ENCODE measurements at regions not wholly inside any gene's neighbourhood (a gene's known extent, or its start where the extent isn't known, plus 50 kb on each side); places are given as distances from the start of the nearest gene placed in this dataset.

DNA sequence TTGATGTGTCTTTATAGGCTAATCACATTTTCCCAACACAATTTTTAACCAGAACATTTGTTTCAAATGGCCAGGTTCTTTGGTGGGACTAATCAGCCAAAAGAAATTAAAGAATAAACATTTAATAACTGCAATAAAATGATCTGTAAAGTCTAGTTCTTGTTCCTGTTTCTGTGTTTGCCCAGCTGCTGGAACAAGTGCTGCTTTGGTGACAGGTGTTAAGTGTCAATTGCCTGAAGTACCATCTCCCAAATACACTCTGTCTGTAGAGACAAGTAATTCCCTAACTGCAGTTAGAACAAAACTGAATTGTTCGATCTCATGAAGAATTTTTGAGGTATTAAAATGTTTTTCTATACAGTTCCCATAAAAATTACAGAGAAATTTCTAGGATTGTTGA lies 402.3 kb upstream of the CHD1 start:
- H3K9me3 ChIP-seq: no peaks in the 10 kb centered on the region
- no peaks in the 10 kb centered on the region for H3K27me3 ChIP-seq
- no peak for DNase-seq
- no peak overlapping the region for H3K27ac ChIP-seq
- H3K4me1 ChIP-seq: no peaks in the 10 kb centered on the region
- ATAC-seq: no peak
- TF ChIP-seq, protein P1, sequence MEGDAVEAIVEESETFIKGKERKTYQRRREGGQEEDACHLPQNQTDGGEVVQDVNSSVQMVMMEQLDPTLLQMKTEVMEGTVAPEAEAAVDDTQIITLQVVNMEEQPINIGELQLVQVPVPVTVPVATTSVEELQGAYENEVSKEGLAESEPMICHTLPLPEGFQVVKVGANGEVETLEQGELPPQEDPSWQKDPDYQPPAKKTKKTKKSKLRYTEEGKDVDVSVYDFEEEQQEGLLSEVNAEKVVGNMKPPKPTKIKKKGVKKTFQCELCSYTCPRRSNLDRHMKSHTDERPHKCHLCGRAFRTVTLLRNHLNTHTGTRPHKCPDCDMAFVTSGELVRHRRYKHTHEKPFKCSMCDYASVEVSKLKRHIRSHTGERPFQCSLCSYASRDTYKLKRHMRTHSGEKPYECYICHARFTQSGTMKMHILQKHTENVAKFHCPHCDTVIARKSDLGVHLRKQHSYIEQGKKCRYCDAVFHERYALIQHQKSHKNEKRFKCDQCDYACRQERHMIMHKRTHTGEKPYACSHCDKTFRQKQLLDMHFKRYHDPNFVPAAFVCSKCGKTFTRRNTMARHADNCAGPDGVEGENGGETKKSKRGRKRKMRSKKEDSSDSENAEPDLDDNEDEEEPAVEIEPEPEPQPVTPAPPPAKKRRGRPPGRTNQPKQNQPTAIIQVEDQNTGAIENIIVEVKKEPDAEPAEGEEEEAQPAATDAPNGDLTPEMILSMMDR (IDR thresholded peaks at IDR 0.05): no peak
- no peaks in the 10 kb centered on the region for H3K36me3 ChIP-seq
- intact Hi-C loops (cut with DNase I): no loop called here
- H3K4me3 ChIP-seq: no peak overlapping the region

DNA sequence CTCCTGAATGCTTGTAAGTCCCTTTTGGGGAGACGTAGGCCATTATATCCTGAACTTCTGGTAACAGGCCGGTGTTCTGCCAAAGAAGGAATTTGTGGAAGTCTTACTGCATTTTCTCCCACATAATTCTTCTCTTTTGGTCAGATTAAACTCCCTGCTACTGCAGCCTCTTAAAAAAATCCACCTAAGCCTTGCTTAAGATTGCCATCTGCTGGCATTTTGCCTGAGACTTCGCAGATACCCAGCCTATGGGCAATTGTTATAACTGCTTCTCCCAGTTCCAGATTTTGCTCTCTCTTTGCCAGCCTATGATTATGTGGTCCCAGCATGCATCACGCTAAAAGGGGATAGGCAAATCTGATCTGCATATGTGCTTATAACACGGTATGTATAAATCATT lies 391.6 kb upstream of the CHD1 start:
- TF ChIP-seq, protein P1 (IDR thresholded peaks at IDR 0.05): no peak
- no peak overlapping the region for H3K4me3 ChIP-seq
- H3K4me1 ChIP-seq: no peaks in the 10 kb centered on the region
- H3K36me3 ChIP-seq: no peaks in the 10 kb centered on the region
- no peaks in the 10 kb centered on the region for H3K9me3 ChIP-seq
- intact Hi-C loops (cut with DNase I): no loop called here
- H3K27ac ChIP-seq: no peak overlapping the region
- DNase-seq (no peak), ATAC-seq (peak; percentile 30)
- H3K27me3 ChIP-seq: no peaks in the 10 kb centered on the region

DNA sequence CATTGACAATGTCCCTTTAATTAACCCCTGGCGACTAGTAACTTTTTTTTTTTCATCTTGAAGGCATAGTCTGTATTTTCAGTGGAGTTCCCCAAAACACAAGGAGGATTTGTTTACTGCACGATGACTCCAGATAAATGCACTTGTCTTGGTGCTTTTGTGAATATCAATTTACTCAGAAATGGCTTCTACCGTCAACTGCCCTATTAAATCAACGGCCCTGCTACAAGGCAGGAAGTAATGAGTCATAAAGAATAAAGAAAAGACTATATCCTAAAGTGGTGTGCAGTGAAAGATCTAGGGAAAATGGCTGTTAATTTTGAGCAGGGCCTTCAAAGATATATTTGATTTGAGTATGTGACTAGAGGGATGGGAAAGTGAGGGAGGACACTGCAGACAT lies 388.3 kb upstream of the CHD1 start:
- no peak overlapping the region for H3K4me3 ChIP-seq
- H3K4me1 ChIP-seq: no peaks in the 10 kb centered on the region
- DNase-seq (no peak), ATAC-seq (no peak)
- intact Hi-C loops (cut with DNase I): no loop called here
- no peaks in the 10 kb centered on the region for H3K9me3 ChIP-seq
- no peaks in the 10 kb centered on the region for H3K36me3 ChIP-seq
- H3K27me3 ChIP-seq: no peaks in the 10 kb centered on the region
- H3K27ac ChIP-seq: no peak overlapping the region
- TF ChIP-seq, protein P1 (IDR thresholded peaks at IDR 0.05): no peak

DNA sequence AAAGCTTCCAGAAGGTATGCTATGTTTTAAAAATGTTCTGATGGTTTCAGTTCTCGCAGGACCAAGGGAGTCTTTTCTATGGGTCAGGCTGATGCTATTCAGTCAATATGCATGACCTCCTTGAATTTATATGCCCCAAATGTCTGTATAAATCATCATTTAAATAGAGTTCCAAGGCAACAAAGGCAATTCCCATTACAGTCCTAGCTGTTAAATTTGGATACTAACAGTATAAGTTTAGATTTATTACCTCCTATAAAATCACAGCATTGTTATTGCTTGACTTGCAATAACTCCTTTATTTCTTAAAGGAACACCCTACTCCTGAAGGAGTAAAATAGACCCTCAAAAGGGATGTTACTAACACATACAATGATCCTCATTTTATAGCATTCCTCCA lies 387.7 kb upstream of the CHD1 start:
- ATAC-seq (no peak), DNase-seq (no peak)
- no peaks in the 10 kb centered on the region for H3K9me3 ChIP-seq
- H3K36me3 ChIP-seq: no peaks in the 10 kb centered on the region
- no peaks in the 10 kb centered on the region for H3K4me1 ChIP-seq
- TF ChIP-seq, protein P1 (IDR thresholded peaks at IDR 0.05): no peak
- no peaks in the 10 kb centered on the region for H3K27me3 ChIP-seq
- H3K4me3 ChIP-seq: no peak overlapping the region
- intact Hi-C loops (cut with DNase I): no loop called here
- H3K27ac ChIP-seq: no peak overlapping the region

DNA sequence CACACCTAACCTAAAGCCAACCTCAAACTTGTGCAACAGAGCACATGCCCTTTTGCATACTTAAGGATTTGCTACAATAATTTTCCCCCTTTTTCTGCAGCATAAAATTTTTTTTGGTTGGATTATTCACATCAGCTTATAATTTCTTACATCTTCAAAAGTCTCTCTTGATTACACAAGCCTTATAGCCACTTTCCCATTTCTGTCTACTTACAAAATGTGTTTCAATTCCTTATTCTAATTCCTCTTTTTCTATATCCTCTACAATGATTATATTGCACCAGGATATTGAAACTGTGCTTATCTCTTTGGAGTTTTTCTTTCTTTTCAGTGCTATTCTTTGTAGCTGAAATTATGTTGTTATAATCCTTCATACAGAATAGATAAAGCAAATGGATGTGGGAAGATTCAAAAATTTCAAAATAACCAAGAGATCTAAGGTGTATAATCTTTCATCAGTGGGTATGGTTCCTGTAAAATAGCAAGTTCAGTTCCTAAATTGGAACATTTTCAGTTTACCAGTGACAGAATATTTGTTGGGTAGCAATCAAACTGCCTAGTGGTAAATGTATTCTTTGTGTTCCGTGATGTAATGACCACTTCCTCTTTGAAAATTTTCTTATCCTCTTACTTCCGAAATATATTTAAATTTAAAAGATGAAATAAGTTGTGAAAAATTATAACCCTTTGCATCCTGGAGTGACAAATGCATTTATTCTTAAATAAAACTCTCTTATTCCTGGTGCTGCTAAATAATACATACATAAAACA lies 386.8 kb upstream of the CHD1 start:
- Histone ChIP-seq H3K36me3 (no peaks in the 10 kb centered on the region), H3K4me3 (no peak overlapping the region), H3K27ac (no peak overlapping the region), H3K4me1 (no peaks in the 10 kb centered on the region), H3K9me3 (no peaks in the 10 kb centered on the region), H3K27me3 (no peaks in the 10 kb centered on the region)
- DNase-seq (no peak), ATAC-seq (peak; percentile 36)
- TF ChIP-seq, protein P1 (IDR thresholded peaks at IDR 0.05): no peak
- intact Hi-C loops (cut with DNase I): no loop called here

- TF ChIP-seq, protein P1 (IDR thresholded peaks at IDR 0.05): no peak
- Histone ChIP-seq H3K4me1 (no peaks in the 10 kb centered on the region), H3K36me3 (no peaks in the 10 kb centered on the region), H3K27ac (no peak overlapping the region), H3K9me3 (no peaks in the 10 kb centered on the region), H3K4me3 (no peak overlapping the region), H3K27me3 (no peaks in the 10 kb centered on the region)
- intact Hi-C loops (cut with DNase I): no loop called here
- ATAC-seq (no peak), DNase-seq (no peak)
Measured at GRCh38 chr5:99314721-99315120, 385.9 kb upstream of the CHD1 start.
